ENCODE measurements at regions not wholly inside any gene's neighbourhood (a gene's known extent, or its start where the extent isn't known, plus 50 kb on each side); places are given as distances from the start of the nearest gene placed in this dataset.

DNA sequence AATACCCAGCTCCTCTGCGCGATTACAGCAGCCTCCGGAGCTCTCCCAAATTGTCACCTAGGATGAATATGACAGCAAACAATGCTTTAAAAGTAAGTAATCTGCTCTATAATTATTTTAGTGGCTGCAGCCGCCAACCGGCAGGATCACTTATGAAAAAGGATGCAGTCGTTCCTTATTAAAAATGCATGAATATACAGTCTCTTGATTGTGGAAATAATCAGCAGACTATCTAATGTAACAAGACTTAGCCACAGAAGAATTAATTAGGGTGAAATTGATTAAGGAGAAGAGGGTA, 50.6 kb upstream of the CALM2 start:
- intact Hi-C loops (cut with micrococcal nuclease) = no loop called here
- Mint-ChIP-seq H3K36me3 (ENCODE audit: low read depth) (no peaks in the 10 kb centered on the region), H3K9me3 (no peaks in the 10 kb centered on the region), H3K27me3 (peaks cover 5% of the 10 kb centered on the region), H3K4me3 (no peak overlapping the region), H3K27ac (no peak overlapping the region), H3K4me1 (ENCODE audit: low read depth) (peaks cover 14% of the 10 kb centered on the region)

DNA sequence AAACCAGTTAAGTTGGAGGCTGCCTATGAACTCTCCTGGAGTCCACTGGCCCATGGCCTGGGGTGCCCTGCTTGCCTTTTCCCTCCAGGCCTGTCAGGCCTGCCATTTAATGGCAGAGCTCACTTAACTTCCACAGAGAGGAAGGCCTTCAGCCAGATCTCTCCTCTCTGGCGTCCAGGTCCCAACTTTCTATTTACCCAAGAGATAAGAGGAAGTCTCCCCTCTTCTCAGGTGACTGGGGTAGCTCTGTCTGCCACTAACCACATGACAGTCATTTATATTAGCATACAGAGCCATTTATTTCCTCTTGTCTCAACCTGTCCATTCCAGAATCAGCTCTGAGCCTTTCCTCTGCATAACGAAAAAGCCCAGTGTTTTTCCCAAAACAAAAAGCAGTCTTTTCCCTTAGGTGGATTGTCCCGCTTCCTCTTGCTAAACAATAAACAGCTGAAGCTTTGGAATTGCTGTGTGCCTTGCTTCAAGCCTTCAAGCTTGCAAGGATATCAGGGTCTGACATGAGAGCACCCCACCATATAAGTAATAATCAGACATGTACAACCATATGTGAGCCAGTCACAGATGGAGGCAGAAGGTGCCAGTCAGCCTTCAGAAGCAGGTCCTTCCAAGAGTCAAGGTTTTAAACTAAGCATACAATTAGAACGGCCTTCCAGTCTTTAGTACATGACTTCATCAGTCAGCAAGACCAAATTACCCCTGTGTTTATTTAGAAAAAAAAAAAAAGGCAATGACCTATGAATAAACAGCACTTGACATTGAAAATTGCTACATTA, 50.0 kb upstream of the CALM2 start:
- no peak overlapping the region for H3K27ac Mint-ChIP-seq
- H3K4me3 Mint-ChIP-seq = no peak overlapping the region
- peaks cover 5% of the 10 kb centered on the region for H3K27me3 Mint-ChIP-seq
- H3K4me1 Mint-ChIP-seq (ENCODE audit: low read depth) = peaks cover 14% of the 10 kb centered on the region
- H3K9me3 Mint-ChIP-seq = no peaks in the 10 kb centered on the region
- intact Hi-C loops (cut with micrococcal nuclease) = no loop called here
- H3K36me3 Mint-ChIP-seq (ENCODE audit: low read depth) = no peaks in the 10 kb centered on the region

Measured in dendritic cell treated with granulocyte-macrophage colony-stimulating factor and Interleukin-4, amounts not matched to agents 40 ng/mL and 50 ng/mL, for 4 days (primary cell).